Erythroblast (primary cell): ENCODE measurements at regions not wholly inside any gene's neighbourhood (a gene's known extent, or its start where the extent isn't known, plus 50 kb on each side); places are given as distances from the start of the nearest gene placed in this dataset.

Experiments used
- DNase-seq, 2 experiments: peaks; one replicate each; lab custom pipeline; 2025; lab: John Stamatoyannopoulos, UW
- GATA1 ChIP-seq: IDR thresholded peaks from 2 replicates; pipeline ENCODE4 v1.6.1; 2011; ENCODE audit warnings: low read depth, mild to moderate bottlenecking, control low read depth, low read length, moderate library complexity
- POLR2A ChIP-seq: IDR thresholded peaks from 2 replicates; pipeline ENCODE4 v1.6.1; 2011; ENCODE audit warnings: mild to moderate bottlenecking, low read length

DNA sequence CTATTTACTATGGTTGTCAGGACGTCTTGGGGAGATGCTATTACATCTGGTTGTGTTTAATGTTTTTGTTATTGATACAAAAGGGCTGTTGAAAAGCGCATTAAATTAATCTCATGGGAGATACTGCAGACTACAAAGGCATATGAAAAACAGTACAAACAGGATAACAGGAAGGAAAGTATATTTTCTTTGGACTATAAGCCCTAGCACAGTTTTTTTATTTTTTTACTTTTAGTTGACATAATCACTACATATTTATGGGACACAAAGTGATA, 341.3 kb downstream of the ARL4A start:
- DNase-seq = no peak
- TF ChIP-seq GATA1 (no peak), POLR2A (no peak)

- TF ChIP-seq POLR2A (no peak), GATA1 (no peak)
- DNase-seq = no peak
Observed at GRCh38 chr7:13031468-13031867, 344.0 kb downstream of the ARL4A start.

DNA sequence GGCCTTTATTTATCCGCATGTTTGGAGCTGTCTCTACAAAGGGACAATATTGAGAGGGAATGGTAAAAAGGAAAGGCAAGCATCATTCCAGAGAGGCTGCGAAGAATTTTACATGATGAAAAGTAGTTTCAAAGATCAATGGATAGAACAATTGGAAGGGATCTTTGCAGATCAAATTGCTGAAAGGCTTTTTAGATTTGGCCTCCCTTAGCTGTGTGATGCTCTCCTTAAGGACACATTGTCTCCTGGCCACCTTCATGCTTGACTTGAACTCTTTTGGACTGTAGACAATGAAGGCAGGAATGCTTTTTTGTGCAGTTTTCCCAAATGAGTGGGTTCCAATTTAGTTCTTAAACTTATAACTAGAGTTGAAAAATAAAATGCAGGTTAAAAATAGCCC, 344.7 kb downstream of the ARL4A start:
- TF ChIP-seq POLR2A (no peak), GATA1 (no peak)
- no peak for DNase-seq

DNA sequence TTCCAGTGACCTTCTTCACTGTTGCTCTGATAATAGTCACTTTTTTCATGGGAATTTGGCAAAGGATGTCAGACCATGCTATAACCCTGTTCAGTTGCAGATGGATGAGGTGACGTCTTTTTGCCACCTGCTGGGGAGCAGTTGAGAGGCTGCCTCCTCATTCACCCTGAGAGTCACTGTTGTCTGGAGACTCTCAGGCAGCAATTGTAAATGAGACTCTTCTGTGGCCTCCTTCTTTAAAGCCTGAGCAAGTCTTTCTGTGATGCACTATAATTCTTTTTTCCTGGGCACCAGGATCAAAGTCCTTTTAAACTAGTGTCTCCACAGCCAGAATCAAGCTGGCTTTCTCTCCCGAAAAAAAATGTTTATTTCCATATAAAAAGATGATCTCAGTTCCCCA, 345.1 kb downstream of the ARL4A start:
- peak; percentile 1 to 24 for DNase-seq
- TF ChIP-seq POLR2A = no peak
- no peak for TF ChIP-seq GATA1

GRCh38 chr7:13034693-13035092, 347.3 kb downstream of the ARL4A start:
- no peak for DNase-seq
- TF ChIP-seq POLR2A (no peak), GATA1 (no peak)

DNA sequence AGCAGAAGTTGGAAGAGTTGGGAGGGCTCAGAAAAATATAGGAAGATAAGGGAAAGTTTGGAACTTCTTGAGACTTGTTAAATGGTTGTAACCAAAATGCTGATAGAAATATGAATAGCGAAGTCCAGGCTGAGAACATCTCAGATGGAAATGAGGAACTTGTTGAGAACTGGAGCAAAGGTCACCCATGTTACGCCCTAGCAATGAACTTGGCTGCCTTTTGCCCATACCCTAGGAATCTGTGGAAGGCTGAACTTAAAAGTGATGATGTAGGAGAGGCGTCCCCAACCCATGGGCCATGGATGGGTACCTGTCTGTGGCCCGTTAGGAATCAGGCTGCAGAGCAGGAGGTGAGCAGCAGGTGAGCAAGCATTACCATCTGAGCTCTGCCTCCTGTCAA, 347.8 kb downstream of the ARL4A start:
- no peak for TF ChIP-seq GATA1
- TF ChIP-seq POLR2A = no peak
- no peak for DNase-seq

GRCh38 chr7:13036256-13036780, 348.9 kb downstream of the ARL4A start:
- TF ChIP-seq POLR2A = no peak
- no peak for TF ChIP-seq GATA1
- no peak for DNase-seq

DNA sequence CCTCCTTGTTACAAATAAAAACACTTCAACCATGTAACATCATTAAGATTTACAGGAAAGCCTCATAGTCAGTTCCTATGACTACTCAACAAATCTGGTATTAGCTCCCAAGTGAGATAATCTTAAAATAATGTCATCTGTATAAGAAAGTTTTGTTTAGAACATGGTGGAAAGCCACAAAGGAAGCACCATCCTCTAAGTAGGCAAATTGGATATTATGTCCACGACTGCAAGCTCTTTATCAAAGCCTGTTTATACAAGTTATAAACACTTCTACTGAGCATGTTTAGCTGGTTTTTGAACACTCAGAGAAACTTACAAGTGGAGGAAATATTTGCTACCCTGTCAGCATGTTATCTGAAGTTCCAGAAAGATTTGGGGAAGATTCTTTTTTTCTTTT, 349.8 kb downstream of the ARL4A start:
- no peak for TF ChIP-seq POLR2A
- TF ChIP-seq GATA1 = no peak

DNA sequence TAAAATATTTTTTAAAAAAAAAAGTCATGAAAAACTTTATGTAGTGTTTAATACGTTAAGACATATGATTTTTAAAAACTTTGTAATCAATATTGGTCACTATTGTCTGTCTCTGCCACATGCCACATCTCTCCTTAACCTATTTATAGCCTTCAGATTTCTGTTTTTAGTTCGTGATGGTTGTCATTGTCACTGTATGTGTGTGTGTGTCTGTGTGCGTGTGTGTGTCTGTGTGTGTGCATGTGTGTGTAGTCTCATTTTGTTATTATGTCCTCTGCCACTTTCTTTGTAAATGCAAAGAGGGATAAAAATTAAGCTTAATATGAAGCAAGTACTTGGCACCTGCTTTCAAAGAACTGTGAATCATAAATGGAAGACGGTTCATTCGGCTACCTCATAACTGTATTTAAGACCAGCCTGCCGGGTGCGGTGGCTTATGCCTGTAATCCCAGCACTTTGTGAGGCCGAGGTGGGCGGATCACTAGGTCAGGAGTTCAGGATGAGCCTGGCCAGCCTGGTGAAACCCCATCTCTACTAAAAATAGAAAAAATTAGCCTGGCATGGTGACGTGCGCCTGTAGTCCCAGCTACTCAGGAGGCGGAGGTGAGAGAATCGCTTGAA, 354.0 kb downstream of the ARL4A start:
- DNase-seq = no peak
- TF ChIP-seq POLR2A (no peak), GATA1 (no peak)

More for the DNA sequence above, 349.8 kb downstream of the ARL4A start:
- DNase-seq = no peak

GRCh38 chr7:13042605-13043236, 355.3 kb downstream of the ARL4A start:
- no peak for DNase-seq
- TF ChIP-seq POLR2A (no peak), GATA1 (no peak)

DNA sequence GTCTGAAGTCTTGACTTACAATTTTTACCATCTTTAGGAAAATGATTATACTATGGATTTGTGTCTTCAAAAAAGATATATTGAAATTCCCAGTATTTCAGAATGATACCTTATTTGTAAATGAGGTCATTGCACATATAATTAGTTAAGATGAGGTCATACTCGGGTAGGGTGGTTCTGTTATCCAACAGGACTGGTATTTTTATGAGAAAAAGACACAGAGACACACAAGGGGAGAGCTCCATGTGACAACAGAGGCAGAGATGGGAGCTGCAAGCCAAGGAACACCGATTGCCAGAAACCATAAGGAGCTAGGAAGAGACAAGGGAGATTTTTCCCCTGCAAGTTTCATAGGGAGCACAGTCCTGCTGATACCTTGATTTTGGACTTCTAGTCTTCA, 356.9 kb downstream of the ARL4A start:
- DNase-seq = no peak
- TF ChIP-seq POLR2A (no peak), GATA1 (no peak)

GRCh38 chr7:13047061-13047460, 359.6 kb downstream of the ARL4A start:
- TF ChIP-seq POLR2A (no peak), GATA1 (no peak)

DNA sequence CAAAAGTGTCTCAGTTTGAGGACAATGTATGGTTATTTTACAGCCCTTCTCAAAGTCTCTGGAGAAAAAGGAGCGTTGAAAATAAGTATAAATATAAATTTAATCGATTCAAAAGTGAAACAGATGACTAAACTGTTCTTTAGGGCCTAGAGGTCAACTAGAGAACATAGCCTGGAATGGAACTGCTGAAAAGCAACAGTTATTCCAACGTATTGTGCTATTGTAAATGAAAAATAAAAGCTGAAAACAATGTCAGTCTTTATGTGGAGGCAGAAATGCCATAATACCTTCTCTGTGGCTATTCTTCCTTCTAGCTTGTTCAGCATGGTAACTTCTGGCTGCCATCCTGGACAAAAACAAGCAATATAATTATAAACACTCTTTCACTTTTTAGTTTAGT, 362.5 kb downstream of the ARL4A start:
- TF ChIP-seq GATA1 (no peak), POLR2A (no peak)
- no peak for DNase-seq

More at GRCh38 chr7:13047061-13047460, 359.6 kb downstream of the ARL4A start:
- no peak for DNase-seq

DNA sequence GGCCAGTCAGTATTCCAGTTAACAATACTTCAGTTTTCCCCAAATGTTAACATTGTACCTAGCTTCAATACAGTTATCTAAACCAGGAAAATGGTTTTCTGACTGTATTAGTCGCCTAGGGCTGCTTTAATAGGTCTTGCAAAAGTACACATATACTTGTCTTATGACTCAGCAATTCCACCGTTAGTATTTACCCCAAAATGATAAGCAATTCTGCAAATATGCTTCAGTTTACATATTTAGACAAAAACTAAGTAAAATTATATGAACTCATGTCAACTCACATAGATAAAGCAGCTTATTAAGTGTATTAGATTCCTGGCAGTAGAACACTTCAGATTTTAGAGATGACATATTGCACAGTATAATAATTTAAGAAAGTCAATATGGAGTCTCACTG, 363.3 kb downstream of the ARL4A start:
- DNase-seq = peak; percentile 59 to 70
- TF ChIP-seq POLR2A (no peak), GATA1 (no peak)

- TF ChIP-seq POLR2A (no peak), GATA1 (no peak)
- DNase-seq = no peak
Observed at GRCh38 chr7:13055732-13056368, 368.4 kb downstream of the ARL4A start.
